ENCODE measurements at regions not wholly inside any gene's neighbourhood (a gene's known extent, or its start where the extent isn't known, plus 50 kb on each side); places are given as distances from the start of the nearest gene placed in this dataset.
A peak's percentile ranks its signal among the peaks of the same experiment; 100 is the strongest.
"Not testable (repeated sequence)": the region's sequence is repeated elsewhere in the genome, so short reads cannot be mapped to it uniquely, and the experiment has no call there.

DNA sequence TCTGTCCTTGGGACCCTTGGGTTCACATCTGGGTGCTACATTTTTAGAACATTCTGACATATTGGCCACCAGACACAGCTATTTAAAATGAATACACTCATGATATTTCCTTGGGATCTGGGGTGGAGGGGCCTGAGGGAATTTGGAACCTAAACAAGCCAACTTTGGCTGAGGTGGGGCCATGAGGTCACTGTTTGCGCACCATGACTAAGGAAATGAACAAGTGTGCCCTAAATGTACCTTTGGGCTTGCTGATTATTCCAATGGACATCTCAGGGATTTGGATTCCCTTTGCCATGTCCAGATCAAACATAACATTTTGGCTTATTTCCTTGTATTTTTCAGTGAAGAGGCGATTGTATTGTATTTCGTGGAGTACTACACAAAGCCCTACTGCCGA, 80.5 kb upstream of the SEC11C start:
- no peak for DNase-seq

DNA sequence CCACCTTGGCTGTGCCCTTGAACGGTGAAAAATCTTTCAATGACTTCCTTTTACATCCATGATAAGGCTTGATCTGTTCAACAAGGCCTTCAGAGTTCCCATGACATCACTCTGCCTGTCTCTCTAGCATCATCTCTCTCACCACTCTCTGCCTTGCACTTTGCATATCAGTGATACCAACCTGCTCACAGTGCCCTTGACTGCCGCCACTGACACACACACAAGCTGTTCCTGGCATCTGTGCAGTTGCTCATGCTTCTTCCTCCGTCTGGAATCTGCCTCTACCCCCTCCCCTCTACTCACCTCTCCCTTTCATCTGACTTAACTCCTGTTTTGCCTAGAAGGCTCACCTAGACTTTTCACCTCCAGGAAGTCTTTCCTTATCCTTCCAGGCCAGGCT, 79.1 kb upstream of the SEC11C start:
- no peak for DNase-seq

DNA sequence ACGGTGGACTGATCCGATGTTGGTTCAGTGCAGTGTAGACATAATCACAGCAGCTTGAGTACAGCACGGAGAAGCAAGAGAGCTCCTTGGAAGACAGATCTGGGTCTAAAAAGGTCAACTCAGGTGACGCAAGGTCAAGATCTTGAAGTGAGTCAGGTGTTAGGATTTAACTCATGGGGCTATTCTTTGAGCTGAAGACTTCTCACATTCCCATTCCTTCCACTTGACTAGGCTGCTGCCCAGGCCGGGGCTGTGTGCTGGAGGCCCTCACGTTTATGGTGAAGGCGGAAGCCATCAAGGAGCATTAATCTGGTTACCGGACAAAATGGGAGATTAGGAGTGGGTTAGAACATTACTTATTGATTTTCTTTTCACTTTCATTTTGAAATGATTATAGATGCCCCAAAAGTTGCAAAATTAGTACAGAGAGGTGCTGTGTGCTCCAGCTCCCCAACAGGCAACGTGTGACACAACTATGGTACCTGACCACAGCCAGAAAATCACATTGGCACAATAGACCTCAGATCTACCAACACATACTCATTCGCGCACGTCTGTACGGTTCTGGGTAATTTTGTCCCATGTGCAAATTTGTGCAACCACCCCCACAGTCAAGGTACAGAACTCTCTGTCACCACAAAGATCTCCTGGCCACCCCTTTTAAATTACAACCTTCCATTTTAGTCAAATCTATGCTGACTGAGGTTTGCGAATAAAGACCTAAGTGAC, 77.6 kb upstream of the SEC11C start:
- no peak for DNase-seq

DNA sequence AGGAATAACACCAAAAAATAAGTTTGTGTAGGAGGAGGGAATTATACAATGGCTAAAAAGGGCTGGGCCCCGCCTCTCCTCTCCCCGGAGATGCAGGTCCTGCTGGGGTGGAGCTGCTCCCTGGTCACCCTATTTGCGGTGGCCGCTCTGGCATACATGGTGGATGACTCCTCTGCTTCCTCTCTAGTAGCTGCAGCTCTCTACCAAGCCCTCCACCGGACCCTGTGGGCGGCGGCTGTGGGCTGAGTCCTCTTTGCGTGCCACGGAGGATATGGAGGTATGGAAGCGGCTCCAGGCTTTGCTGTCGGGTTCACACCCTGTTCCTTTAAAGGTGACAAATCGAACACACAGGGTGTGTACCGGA, 77.1 kb upstream of the SEC11C start:
- no peak for DNase-seq

DNA sequence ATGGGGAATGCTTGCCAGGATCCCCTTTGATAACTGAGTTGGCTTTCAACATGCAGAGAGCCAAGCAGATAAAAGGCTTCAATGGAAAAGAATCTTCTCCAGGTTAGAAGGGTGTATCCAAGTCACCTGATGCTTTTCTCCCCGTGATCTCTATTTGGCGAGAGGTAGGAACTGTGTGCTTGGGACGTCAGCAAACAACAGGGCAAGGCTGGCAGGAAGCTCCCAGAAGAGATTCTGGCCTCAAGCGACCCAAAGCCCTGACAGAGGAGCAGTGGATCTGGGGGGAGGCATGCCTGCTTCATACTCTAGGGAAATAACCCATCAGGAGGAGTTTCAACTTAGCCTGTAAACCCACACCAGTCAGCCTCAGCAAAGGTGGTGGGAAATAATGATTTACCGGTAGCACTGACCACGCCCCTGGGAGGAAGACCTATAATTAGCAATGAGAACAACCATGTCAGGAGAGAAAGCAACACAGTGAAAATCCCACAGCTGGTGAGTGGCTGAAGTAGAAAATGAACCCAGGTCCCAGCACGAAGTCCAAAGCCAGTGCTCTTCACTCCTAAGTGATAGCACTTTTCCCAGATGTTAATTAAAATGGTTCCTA, 76.3 kb upstream of the SEC11C start:
- DNase-seq, result no peak

DNA sequence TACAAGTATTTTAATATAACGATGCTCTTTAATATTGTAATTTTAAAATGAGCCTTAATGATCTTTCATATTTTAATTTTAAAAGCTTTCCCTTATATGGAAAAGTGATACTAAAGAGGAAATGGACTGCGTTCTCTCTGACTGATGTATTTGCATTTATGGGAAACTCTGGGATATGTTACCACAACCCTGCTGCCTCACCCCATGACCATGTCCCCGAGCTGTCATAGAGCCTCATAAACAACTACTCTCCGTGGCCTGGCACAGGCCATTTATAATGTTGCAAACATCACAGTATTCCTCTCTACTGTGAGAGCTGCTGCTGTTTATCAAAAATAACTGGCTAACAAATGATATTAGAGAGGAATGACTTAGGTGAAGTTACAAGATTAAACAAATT, 75.8 kb upstream of the SEC11C start:
- no peak for DNase-seq

DNA sequence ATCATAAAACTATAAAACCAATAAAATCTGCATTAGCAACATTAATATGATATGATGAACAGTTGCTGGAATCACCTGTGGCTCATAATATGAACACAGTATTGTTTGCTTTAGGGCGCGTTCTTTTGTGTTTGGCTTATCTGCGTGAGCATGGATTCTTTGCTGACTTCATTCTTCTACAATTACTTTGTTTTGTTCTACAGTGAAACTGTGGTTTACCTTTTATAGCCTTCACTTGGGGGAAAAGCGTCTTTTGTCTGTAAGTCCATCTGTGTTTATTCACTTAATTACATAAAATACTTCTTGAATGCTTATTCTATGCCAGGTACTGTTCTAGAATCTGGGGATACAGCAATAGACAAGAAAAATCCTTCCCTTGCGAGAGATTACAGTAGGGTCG, 74.0 kb upstream of the SEC11C start:
- no peak for DNase-seq

DNA sequence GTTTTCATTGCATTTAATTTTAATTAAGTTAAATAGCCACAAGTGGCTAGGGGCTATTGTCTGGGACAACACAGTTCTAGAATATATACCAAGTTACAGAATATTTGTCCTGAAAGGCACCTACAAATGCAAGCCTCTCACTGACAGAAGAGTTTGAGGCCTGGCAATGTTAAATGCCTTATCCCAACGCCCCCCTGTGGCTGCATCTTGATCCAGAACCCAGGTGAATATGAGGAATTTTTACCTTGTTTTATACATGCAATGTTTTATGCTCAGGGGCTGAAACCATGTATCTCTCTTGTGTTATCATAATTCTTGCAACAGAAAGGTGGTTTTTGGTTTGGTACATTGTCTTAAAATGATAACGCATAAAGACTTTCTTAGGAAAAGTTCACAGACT, 71.8 kb upstream of the SEC11C start:
- DNase-seq, result no peak

DNA sequence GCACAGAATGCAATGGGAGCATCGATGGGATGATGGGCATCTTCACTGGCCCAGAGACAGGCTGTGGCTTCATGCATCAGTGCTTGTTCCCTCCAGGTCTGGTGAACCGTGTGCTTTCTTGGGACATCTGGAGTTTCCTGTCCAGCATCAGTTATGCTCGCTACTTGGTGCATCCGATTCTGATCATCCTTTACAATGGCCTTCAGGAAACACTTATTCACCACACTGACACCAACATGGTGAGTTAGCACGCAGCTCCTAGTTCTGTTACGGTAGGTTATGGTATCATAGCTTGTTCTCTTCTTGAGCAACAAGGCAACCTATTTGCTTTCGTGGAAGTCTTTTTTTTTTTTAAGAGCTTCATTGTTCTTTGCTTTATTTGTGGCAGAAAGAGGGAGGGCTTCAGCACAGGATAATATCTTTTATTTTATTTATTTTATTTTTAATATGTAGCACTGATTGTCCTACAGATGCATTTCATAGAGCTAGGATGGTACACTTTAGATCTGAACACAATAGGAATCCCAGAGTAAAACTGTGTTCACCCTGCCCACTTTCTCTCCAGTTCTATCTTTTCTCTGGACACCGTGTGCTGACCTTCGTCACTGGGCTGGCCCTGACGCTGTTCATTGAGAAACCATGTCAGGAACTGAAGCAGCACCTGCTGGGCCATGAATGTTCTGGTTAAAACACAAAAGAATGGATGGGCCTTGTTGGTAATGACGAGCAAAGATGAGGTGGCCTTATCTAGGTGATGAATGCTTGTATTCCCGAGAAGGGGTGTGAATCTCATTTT, 71.2 kb upstream of the SEC11C start:
- no peak for DNase-seq

DNA sequence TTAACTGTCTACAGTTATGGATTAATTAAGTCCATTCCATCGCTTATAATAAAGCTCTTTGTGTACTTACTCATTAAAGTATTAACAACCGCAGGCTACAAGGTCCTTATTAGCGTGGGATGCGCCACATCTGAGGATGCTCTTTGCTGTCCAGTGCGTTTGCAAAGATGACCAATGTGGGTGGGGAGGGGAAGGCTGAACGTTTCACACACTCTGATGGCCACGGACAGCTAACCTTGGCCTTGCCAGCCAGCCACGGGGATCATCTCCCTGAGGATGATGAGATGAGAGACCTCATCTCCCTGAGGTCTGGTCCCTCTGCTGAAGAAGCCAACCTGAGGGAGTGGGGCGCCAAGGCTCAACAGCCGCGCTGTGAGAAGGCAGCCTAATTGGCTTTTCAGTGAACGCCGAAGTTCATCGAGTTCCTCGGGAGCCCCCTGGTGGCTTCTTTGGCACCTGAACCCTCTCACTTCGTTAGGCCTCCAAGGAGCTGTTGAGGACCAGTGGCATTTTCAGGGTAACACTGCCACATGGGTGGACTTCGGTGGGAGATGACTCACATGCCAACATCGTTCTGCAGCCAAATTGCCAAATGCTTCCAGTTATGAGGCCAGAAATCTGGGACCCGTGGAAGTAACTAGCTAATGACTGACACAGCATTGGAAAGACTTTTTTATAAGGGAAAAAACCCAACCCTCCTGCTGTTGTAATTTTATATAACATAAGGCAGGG, 69.3 kb upstream of the SEC11C start:
- peak; percentile 79 to 80 for DNase-seq

DNA sequence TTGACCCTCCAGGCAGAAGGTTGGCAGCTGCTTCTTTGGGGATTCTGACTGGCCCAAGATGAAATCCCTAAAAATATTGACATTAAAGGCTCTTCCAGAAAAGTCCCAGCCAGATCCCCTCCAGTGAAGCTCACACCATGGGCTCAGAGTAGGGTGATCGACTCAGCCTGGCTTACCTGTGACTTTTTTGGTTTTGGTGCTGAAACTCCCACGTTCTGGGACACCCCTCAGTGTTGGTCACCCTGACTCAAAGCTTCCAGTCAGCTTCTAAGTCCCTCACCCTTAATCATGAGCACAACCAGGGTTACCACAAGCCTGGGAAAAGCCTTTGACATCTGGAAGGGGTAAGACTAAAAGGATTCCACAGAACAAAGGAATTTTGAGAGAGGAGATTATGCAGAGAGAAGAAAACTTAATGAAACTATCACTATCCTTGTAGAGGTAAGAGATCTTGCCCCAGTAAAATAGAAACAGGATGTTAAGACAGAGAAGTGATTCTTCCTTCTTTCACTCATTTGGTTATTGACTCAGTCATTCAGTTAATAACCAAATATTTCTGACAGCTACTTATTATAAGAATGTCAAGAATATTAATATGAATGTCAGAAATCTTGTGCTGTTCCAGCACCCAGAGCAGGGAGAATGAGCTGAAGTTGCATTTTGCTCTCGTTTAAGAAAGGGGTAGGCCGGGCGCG, 66.8 kb upstream of the SEC11C start:
- no peak for DNase-seq

DNA sequence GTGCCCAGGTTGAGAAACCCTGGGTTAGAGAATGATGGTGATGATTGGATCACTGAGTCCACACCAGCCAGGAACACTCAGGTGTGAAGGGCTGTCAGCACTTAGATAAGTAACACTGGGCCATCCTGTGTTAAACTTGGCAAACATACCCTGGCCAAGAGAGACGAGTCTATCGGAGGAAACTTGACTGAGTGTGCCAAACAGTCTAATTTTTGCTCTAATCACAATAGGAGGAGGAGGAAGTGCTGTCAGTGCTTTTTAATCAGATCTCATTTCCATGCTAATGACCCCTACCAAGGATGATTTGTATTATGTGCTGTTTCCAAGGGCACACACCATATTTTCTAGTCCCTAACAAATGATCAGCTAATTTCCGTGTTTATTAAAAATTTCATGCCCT, 63.8 kb upstream of the SEC11C start:
- DNase-seq, result no peak

DNA sequence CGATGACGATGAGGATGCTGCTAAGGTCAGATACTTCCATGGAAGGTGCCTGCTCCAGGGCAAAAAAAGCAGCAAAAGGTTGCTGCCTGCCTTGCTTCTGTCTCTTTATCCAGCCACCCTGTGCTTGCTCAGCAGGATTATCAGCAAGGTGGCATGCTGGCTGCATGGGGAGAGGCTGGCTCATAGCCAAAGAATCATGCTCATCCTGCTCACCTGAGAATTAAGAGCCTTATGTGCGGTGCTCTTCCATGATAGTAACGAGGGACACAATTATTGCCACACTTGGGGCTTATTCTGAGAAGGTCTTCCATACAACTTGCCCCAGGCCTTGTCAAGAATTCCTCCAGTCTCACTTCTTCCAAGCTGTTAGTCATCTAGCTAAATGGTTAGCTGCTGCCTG, 60.4 kb upstream of the SEC11C start:
- DNase-seq, result no peak

DNA sequence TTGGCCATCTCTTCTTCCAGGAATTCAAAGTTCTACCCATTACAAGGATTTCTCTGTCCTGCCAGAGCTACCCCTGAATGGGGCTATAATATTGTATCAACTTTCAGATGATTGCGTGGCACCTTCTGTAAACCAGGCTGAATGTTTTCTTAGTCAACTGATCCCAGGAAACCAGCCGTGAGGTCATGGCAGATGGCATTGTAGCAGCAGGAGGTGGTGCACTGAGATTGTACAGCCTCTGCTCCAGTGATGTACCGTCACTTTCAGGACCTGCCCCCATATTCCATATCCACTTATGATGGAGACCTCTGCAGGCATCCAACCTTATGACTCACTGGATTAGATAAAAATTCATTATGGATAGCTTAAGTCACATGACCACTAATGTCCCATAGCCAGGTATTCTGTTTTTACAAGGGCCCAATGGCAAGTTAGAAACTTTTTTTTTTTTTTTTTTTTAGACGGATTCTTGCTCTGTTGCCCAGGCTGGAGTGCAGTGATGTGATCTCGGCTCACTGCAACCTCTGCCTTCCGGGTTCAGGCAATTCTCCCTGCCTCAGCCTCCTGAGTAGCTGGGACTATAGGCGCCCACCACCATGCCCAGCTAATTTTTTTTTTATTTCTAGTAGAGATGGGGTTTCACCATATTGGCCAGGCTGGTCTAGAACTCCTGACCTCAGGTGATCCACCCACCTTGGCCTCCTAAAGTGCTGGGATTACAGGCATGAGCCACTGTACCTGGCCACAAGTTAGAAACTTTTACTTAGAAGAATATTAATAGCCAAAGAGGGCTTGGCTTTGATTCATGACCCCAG, 59.8 kb upstream of the SEC11C start:
- DNase-seq, result not testable (repeated sequence)

DNA sequence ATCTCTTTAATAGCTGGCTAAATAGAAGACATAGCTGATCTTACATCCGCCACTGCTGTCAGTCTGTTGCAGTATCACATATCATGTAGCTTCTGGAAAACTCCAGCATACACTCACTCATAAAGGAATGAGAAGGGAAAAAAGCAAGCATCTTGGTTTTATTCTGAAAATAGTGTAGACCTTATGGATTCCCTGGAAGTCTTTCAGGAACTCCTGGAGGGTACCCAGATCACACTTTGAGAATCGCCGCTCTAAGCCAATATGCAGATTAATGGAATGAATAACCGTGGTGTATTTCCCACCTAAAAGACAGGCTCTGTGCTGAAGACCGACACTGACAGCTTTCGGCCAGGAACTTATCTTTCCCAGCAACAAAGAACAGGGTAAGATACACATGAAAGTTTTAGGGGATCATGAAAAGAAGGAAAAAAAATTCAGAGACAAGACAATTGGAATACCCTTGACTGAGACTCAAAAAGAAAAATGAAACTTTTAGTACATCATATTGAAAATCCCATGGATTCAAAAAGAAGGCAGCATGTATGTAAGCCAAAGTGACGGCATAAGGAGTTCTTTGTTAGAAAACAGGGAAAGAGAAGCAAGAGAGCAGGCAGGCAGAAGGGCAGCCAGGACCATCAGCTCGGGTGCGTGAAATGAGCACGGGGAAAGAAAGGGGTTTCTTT, 56.4 kb upstream of the SEC11C start:
- DNase-seq, result no peak

DNA sequence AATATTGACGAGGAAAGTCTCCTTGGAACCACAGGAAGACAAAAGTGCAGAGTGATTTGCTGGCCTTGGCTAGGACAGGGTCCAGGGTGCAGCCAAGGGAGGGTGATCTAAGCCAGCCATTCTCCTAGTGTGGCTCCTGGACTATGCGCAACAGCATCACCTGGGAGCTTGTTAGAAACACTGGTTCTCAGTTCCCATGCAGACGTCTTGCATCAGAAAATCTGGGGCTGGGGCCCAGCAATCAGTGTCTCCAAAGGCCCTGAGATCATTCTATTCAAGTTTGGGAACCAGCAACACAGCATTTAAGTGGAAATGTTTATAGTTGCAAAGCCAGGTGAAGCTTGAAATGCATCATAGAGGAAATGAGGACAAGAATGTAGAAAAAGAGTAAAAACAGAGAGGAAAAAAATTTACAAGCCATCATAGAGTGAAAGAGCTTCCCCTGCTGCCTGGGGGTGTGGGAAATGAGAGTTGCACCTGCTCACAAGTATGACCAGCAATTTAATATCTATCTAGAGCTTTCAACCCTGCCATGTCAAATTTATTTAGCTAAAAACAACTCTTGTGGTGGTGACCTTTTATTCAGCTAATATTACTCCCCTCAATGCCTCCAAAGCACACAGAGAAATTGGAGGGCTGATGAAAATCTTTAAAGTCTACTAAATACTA, 54.4 kb upstream of the SEC11C start:
- no peak for DNase-seq

DNA sequence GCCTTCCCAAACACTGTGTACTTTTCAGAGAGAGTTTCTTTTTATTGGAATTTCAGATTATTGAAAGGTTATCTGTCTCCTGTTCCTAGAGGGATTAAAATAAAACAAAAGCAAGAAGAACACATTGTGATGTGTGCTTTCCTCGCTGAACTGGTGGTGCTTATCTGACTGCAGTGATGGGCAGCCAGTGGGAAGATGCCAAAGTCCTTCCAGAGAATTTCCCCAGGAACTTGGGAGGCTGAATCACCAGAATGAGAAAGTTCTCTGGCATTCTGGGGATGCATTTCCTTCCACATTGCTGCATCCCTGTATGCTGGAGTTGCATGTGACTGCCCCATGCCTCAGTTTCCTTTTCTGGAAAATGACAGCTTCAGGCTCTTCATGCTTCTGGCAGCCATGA, 53.9 kb upstream of the SEC11C start:
- DNase-seq, result no peak

DNA sequence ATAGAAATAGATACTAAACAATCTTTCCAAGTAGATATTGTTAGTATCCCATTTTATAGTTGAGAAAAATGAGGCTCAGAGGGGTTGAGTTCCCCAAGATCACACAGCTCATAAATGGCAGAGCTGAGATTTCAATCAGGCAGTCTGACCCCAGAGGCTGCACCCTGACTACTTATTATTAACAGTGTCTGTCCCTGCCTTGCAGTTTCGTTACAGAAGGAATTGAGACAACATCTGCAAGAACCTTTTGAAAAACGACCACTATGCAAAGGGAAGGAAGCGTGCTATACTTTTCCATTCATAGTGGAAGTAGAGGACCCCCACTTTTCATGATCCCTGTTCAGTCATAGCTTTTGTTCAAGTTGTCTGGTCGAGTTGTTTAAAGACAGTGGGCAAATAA, 53.2 kb upstream of the SEC11C start:
- no peak for DNase-seq

DNA sequence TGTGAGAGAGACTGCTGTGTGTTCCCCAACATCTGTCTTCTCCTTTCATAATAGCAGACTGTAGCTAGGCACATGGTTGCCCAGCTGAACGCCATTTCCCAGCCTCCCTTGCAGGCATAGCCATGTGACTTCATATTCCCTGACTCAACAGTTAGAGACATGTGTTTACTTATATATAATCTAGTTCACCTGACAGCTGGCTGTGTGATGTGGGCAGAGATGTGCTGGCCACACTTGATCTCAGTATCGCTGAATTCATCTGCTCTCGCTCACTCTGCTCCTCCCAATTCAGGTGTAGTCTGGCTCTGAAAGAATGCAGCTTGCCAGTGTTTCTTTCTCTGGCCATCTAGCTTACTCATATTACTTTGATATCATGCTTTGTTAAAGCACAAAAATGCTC, 52.3 kb upstream of the SEC11C start:
- no peak for DNase-seq

Data from hippocampal formation (tissue), 2 donors.